ENCODE measurements at regions not wholly inside any gene's neighbourhood (a gene's known extent, or its start where the extent isn't known, plus 50 kb on each side); places are given as distances from the start of the nearest gene placed in this dataset.

- TF ChIP-seq, protein P1, sequence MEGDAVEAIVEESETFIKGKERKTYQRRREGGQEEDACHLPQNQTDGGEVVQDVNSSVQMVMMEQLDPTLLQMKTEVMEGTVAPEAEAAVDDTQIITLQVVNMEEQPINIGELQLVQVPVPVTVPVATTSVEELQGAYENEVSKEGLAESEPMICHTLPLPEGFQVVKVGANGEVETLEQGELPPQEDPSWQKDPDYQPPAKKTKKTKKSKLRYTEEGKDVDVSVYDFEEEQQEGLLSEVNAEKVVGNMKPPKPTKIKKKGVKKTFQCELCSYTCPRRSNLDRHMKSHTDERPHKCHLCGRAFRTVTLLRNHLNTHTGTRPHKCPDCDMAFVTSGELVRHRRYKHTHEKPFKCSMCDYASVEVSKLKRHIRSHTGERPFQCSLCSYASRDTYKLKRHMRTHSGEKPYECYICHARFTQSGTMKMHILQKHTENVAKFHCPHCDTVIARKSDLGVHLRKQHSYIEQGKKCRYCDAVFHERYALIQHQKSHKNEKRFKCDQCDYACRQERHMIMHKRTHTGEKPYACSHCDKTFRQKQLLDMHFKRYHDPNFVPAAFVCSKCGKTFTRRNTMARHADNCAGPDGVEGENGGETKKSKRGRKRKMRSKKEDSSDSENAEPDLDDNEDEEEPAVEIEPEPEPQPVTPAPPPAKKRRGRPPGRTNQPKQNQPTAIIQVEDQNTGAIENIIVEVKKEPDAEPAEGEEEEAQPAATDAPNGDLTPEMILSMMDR (conservative IDR thresholded peaks at IDR 0.05; ENCODE audit: low read depth, low read length): no peak
- DNase-seq (ENCODE audit: low read depth): no peak
- H3K4me3 ChIP-seq (ENCODE audit: low read length): no peak overlapping the region
Measured at GRCh38 chr5:173451651-173452050, 123.4 kb upstream of the STC2 start.

DNA sequence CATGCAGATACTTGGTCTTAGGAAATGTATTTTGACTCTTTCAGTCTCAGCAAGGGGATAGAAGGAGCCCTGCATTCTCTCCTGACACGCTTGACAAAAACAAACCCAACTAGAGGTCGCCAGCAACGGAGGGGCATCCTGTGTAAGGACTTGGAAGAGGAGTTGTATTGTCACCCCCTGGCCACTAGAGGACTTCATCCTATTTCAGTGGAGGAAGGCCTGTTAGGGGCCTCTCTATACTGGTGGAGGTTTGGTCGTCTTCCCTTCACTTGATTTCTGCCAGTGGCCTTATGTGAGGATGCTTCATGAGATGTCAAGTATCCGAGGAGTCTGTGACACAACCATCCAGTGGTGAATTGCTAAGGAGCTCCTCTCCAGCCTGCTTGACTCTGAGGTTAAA, 122.8 kb upstream of the STC2 start:
- no peak overlapping the region for H3K4me3 ChIP-seq (ENCODE audit: low read length)
- TF ChIP-seq, protein P1 (conservative IDR thresholded peaks at IDR 0.05; ENCODE audit: low read depth, low read length): peak; percentile 59
- no peak for DNase-seq (ENCODE audit: low read depth)

DNA sequence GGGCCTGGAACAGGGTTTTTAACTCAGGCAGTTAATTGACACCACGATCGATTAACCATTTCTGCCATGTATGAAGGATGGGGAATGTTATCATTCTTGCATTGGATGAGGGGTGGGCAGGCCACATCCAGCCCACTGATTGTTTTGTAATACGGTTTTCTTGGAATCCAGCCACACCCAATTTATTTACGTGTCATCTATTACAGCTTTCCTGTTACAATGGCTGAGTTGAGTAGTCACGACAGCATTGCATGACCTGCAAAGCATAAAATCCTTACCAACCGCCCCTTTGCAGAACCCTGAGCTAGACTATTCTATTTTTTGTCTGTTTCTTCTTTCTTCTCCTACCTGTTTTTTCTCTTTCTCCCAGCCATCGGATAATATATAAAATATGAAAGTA, 122.0 kb upstream of the STC2 start:
- DNase-seq (ENCODE audit: low read depth): no peak
- H3K4me3 ChIP-seq (ENCODE audit: low read length): no peak overlapping the region
- TF ChIP-seq, protein P1 (conservative IDR thresholded peaks at IDR 0.05; ENCODE audit: low read depth, low read length): no peak

GRCh38 chr5:173448856-173449255, 120.6 kb upstream of the STC2 start:
- DNase-seq (ENCODE audit: low read depth): no peak
- TF ChIP-seq, protein P1 (conservative IDR thresholded peaks at IDR 0.05; ENCODE audit: low read depth, low read length): no peak
- H3K4me3 ChIP-seq (ENCODE audit: low read length): no peak overlapping the region

- no peak for DNase-seq (ENCODE audit: low read depth)
- H3K4me3 ChIP-seq (ENCODE audit: low read length): no peak overlapping the region
- TF ChIP-seq, protein P1 (conservative IDR thresholded peaks at IDR 0.05; ENCODE audit: low read depth, low read length): no peak
Measured at GRCh38 chr5:173443971-173444370, 115.8 kb upstream of the STC2 start.

- H3K4me3 ChIP-seq (ENCODE audit: low read length): no peak overlapping the region
- TF ChIP-seq, protein P1 (conservative IDR thresholded peaks at IDR 0.05; ENCODE audit: low read depth, low read length): no peak
- no peak for DNase-seq (ENCODE audit: low read depth)
Measured at GRCh38 chr5:173441053-173441628, 112.9 kb upstream of the STC2 start.

DNA sequence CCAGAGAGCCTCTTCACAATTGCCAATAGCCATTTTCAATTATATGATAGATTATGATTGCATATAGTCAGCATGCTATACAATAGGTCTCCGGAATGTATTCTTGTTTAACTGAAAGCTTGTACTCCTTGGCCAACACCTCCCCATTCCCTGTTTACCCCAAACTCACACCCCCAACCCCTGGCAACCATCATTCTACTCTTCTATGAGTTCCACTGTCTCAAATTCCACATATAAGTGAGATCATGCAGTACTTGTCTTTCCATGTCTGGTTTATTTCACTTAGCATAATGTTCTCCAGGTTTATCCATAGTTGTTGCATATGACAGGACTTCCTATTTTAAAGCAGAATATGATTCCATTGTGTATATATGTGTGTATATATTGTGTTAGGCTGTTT, 110.7 kb upstream of the STC2 start:
- no peak for DNase-seq (ENCODE audit: low read depth)
- no peak overlapping the region for H3K4me3 ChIP-seq (ENCODE audit: low read length)
- TF ChIP-seq, protein P1 (conservative IDR thresholded peaks at IDR 0.05; ENCODE audit: low read depth, low read length): no peak
